Activated CD4-positive, alpha-beta T cell treated with anti-CD3 and anti-CD28 coated beads, Interleukin-2, amount 50 U/mL, for 24 hours (primary cell): ENCODE measurements at regions not wholly inside any gene's neighbourhood (a gene's known extent, or its start where the extent isn't known, plus 50 kb on each side); places are given as distances from the start of the nearest gene placed in this dataset.

Source experiments
- DNase-seq, 2 donors: peaks; one replicate each; pipeline ENCODE4 v3.0.0-alpha.2; 2020; ENCODE audit warnings: low read depth in 1 of 2, low spot score in 1 of 2

DNA sequence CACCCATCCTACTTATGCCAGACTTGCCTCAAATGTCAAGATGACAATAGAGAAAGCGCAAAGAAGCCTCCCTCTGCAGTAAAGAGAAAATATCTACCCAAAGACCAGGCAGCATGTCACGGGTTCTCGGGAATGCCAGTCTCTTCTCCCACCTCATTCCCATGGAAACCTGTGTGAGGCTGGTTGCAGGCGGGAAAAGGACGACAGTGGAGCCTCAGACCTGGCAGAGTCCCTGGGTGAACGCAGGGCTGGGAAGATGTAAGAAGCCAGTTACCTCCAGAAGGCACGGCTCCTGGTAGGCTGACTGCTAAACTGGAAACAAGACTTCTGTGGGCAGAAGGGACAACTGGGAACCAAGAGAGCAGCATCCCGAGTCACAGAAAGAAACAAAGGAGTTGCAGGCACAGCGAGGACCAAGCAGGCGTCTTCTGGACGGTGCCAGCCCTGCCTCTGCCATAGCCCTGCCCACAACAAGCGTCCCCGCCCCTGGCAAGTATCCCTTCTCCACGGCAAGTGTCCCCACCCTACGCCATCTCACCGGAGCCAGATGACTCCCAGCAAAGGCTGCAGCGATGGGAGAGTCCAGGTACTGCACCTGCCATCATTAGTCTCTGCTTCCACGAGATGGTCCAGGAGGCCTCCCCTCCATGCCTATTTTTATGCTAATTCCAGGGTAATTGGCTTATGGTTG is 440.8 kb upstream of the MYT1L start:
- no peak for DNase-seq

DNA sequence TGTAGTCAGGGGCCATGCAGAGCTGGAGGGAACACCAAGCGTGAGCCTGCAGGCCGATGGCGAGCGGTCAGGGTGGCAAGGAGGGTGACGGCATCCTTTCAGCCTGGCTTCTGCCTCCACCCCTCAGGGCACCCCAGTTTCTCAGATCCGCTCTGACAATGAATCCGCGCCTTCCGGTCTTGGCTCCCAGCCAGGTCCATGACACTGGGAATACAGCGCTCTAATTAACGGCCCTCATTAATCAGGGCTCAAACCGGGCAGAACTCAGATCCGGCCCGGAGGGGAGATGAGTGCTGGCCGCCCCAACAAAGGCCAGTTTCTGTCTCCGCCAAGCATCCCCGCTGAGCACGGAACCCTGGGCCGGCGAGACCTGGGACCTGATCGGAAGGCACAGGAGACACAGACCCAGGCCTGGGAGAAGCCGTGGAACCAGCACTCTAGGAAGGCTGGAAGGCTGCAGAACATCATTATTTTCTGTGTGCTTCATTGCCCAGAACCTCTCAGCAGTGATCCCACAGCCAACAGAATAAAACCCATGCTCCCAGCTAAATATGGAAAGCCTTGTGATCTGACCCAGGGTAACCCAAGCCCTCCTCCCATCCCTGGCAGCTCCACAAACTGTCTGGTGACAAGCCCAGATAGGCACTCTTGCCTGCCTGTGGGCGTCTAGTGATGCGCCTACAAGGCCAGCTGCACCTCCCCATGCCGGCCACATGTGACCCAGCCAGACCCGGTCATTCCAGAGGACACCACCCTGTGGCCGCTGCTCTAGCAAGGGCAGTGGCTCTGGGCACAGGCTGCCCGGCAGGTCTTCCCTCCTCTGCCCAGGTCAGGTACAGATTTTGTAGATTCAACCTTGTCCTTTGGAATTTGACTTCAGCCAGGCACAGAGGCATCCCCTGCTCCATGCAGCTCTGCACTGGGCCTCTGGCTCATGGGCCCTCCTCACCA is 438.7 kb upstream of the MYT1L start:
- no peak for DNase-seq

- no peak for DNase-seq
Measured at GRCh38 chr2:2768476-2768875, 437.4 kb upstream of the MYT1L start.

- no peak for DNase-seq
Measured at GRCh38 chr2:2767837-2768236, 436.8 kb upstream of the MYT1L start.

DNA sequence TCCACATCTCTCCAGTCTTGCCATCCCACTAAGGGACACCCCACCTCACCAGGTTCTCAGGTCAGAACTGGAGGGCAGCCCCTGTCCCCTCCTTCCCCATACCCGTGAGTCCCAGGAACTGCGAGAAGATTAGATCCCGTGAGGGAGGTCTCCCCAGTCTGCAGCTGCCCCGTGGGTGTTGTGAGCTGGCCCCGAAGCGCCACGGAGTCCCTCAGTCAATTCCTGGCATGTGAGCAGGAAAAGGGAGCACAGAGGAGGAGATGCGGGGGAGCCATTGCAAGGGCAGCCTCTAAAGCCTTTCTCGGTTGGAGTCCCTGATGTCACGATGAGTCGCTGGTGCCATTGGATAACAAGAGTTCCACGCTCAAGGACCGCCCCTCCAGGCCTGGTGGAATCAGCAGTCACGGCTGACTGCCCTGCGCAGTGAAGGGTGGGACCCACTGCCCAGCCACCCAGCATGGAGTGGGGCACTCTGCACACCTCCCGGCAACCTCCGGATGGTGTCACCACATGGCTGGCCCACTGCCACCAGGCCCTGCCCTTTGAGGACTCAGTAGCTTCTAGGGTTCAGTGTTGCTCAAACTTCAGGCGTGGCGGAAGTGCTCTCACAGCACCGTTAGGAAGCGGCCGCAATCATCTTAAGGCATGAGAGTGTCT is 434.9 kb upstream of the MYT1L start:
- no peak for DNase-seq

GRCh38 chr2:2765176-2765800 is 434.2 kb upstream of the MYT1L start:
- DNase-seq, result no peak

DNA sequence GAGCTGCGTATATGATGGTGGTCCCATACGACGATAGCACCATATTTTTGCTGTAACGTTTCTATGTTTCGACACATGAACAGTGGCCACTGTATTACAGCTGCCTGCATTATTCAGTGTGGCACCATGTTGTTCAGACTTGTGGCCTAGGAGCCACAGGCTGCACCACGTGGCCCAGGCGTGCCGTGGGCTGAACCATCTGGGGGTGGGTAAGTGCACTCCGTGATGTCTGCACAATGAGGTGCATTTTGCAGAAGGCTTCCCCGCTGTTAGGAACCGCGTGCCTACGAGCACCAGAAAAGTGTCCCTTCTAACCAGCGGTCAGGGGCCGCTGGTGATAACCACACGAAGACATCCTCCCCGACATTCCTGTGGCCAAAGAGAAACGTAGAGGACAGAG is 433.7 kb upstream of the MYT1L start:
- no peak for DNase-seq

DNA sequence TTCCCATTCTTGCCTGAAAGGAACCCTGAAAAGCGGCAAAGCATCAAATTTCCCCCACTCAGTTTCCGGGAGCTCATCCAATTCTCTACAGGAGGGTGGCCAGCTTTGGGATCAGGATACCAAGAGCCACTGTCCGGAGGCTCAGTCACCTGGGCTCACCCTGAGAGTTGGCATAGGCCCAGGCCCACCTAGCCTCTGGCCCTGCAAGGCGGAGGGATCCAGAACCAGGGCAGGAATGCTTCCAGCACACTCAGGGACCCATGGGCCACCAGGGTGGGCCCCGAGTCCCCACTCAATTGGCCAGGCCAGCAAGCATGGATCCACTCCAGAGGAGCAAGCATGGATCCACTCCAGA is 432.9 kb upstream of the MYT1L start:
- DNase-seq, result no peak

DNA sequence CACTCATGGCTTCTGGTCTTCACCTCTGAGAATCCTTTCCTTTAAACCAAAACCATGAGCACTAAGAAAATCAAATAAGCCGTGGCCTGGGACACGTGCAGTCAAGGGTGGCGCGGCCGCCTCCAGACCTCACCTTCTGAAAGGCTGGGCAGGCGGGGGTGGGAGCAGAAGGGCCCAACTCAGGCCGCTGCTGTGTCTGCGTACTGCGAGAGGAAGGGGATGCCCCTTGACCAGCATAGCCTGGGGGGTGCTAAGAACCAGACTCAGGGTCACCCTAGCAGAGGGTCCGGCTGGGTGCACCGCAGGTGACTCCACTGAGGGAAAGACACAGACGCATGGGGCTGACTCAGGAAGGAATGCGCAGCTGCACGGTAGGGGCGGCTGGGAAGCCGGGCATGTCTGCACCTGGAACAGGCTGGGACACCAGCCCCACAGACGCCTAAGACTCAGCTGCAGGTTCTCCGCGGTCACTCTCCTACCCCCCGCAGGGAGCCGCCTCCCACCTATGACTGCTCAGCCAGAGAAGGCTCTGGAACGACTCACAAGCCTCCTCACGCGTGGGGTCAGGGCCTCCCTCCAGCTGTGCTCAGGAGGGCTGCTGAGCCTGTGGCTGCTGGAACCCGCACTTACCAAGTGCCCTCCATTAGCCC is 432.4 kb upstream of the MYT1L start:
- no peak for DNase-seq

DNA sequence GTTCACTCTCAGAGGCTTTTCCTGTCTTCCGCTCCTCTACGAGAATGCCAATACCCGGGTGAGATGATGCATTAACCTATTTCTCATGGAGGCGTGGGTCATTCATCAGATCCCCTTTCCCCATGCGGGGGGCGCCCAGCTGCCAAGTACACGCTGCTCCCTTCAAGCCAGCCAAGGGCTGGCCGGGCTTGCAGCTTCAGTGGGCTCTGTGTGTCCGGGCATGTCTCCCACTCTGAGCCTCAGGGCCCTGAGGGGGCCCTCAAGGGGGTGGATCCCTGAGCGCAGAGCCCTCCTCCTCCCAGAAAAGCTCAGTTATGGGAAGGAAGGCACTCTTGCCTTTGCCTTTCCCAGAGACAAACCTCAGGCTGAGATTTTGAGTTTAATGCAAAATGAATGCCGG is 431.8 kb upstream of the MYT1L start:
- DNase-seq, result no peak

DNA sequence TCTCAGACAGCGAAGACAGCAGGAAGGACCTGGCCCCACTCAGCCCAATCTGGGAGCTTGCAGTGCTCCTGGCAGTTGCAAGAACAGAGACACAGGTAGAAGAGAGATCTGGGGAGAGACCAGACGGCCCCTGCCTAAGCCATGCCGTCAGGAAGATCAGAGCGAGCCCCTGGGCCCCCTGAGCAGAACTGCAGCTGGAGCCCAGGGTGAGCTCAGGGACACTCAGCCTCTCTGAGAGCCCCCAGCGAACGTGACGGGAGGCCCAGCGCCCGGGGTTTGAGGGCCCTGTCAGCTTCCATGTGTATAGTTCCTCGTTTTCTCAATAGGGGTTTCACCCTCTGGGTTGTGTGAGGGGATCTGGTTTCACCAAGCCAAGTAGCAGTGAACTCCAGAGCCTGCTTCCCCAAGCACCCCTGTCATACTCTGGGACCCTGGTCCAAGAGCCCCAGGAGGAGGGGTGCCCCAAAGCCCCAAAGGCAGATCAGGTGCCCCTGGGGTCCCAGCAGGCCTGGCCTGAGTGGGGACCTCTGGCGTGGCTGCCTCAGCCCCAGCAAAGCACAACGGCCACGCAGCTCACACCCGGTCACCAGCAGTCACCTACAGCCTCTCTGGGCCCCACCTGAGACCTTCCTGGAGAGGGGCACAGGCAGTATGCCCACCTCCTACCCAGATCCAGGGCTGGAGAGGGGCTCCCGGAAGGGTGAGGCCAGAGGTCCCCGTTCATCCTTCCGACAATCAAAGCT is 431.3 kb upstream of the MYT1L start:
- DNase-seq, result no peak

DNA sequence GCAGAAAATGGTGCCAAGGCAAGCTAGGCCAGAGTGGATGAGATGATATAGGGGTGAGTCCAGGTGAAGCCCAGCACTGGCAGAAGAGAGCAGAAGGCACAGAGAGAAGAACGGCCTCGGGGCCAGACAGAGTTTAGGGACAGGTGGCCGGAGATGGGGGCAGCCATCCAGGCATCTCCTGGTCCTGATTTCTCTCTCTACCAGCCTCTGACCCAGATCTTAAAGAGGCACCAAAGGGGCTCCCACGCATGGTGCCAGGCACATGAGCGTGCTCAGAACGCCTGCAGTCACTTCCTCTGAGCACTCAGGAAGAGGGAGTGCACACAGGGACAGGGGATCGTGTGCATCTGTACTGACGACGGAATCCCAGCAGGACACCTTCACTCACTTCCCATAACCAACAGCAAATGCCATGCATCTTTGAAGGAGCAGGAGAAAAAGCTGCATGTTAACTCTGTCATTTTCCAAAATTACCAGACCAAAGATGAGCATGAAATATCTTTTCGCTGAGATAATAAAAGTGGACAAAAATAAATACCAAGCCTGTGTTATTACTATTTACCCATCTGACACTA is 427.8 kb upstream of the MYT1L start:
- DNase-seq, result no peak

- DNase-seq, result no peak
Measured at GRCh38 chr2:2757764-2758163, 426.7 kb upstream of the MYT1L start.

- no peak for DNase-seq
Measured at GRCh38 chr2:2756886-2757285, 425.8 kb upstream of the MYT1L start.

- no peak for DNase-seq
Measured at GRCh38 chr2:2755990-2756389, 424.9 kb upstream of the MYT1L start.

DNA sequence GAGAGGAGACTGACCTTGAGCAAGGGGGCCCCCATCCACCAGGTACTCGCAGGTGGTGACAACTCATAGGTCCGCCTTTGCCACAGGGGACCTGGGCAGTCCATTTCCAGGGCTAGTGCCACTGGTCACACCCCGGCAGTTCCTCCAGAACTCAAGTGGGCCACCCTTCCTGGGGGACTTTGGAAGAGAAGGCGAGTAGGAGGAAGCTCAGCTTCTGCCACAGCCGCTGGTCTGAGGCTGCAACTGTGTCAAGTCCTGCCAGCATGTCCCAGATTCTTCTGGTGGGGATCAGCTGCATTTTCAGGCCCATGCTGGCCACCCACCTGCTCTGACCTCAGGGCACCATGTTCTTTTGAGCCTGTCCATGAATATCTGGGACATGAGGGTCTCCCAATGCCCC is 423.9 kb upstream of the MYT1L start:
- DNase-seq, result no peak

DNA sequence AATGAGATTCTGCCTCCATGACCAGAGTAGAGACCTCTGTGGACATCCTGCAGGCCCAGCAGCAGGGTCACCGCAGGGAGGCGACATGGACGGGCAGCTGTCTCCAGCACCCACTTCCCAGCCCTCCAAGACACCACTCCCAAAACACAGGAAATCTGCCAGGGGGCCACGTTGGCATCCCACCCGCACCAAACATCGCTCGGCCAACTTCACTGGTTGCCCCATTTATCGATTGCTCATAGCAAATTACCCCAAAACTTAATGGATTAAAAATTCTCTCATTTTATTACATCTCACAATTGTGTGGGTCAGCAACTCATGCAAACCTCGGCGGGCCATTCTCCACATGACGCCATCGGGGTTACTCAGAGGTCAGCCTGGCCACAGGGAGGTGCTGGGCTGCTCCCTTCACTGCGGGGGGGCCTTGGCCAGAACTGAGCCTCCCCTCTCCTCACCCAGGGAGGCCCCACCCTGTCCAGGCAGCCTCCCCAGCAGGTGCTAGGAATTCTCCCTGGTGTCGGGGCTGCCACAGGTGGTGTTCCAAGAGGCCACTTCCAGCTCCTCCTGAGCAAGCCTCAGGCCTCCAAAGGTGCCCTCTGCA is 420.7 kb upstream of the MYT1L start:
- no peak for DNase-seq

DNA sequence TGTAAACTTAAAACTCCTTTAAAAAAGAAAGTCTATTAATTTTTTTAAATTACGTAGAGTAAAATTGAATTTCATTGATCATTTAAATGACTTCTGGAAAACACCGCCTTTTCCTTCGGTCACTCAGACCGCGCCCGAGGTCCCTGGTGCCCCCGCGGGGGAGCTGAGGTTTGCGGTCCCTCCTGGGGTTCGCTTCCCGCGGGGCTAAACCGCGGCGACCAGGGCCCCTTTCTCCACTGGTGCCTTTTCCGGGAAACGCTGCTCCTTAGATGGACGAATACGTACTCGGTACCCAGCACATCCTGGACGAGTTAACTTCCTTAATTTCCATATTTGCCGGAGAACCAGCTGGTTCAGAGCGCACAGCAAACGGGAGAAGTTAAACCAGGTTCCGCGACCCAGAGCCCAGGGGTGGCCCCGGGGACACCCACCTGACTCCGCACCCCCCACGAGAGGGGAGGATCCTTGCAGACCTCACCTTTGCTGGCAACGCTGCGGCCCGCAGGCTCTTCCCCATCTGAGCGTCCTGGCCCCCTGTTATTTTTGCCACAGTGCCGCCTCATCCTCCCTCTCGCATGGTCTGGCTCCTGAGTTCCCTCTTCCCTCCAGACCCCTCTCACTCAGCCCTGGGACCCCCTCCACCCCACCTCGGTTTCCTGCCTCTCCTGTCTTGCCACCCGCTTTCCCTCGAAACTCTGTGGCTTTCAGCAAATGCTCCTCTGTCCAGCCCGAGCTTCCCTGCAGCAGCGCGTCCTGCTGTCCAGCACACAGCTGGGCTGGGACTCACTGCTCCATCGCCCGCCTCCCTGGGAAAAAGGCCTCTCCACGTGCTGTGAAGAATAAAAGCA is 420.0 kb upstream of the MYT1L start:
- no peak for DNase-seq

- DNase-seq, result no peak
Measured at GRCh38 chr2:2749206-2749598, 418.1 kb upstream of the MYT1L start.
